GM04503 (cell line): ENCODE measurements at regions not wholly inside any gene's neighbourhood (a gene's known extent, or its start where the extent isn't known, plus 50 kb on each side); places are given as distances from the start of the nearest gene placed in this dataset.

Experiments
- DNase-seq: peaks from one replicate; pipeline ENCODE4 v3.0.0-alpha.2; 2012; ENCODE audit warnings: low read depth

GRCh38 chrX:99717716-99718115, 692.4 kb downstream of the PCDH19 start:
- no peak for DNase-seq

- DNase-seq = no peak
These were observed 704.4 kb downstream of the PCDH19 start for GRCh38 chrX:99705701-99706100.

- no peak for DNase-seq
These were observed 706.6 kb downstream of the PCDH19 start for GRCh38 chrX:99703473-99703872.

GRCh38 chrX:99698451-99698850, 711.6 kb downstream of the PCDH19 start:
- no peak for DNase-seq

- no peak for DNase-seq
These were observed 746.9 kb downstream of the PCDH19 start for GRCh38 chrX:99663136-99663535.

GRCh38 chrX:99654188-99654587, 755.9 kb downstream of the PCDH19 start:
- no peak for DNase-seq

- no peak for DNase-seq
These were observed 756.7 kb downstream of the PCDH19 start for GRCh38 chrX:99653352-99653751.

GRCh38 chrX:99613041-99613440, 797.0 kb downstream of the PCDH19 start:
- no peak for DNase-seq

GRCh38 chrX:99603091-99603814, 806.8 kb downstream of the PCDH19 start:
- DNase-seq = no peak

- DNase-seq = no peak
These were observed 808.0 kb downstream of the PCDH19 start for GRCh38 chrX:99602107-99602506.

GRCh38 chrX:99588936-99589335, 821.1 kb downstream of the PCDH19 start:
- no peak for DNase-seq

- DNase-seq = no peak
These were observed 837.4 kb downstream of the PCDH19 start for GRCh38 chrX:99572711-99573110.

GRCh38 chrX:99549381-99549780, 860.7 kb downstream of the PCDH19 start:
- no peak for DNase-seq

GRCh38 chrX:99522450-99522849, 887.6 kb downstream of the PCDH19 start:
- DNase-seq = no peak

GRCh38 chrX:99507768-99508167, 902.3 kb downstream of the PCDH19 start:
- DNase-seq = no peak

GRCh38 chrX:99495453-99495852, 914.6 kb downstream of the PCDH19 start:
- DNase-seq = no peak

- DNase-seq = no peak
These were observed 915.4 kb downstream of the PCDH19 start for GRCh38 chrX:99494668-99495067.

- no peak for DNase-seq
These were observed 929.3 kb downstream of the PCDH19 start for GRCh38 chrX:99480728-99481127.

- no peak for DNase-seq
These were observed 940.6 kb downstream of the PCDH19 start for GRCh38 chrX:99469439-99469838.

- DNase-seq = no peak
These were observed 941.1 kb downstream of the PCDH19 start for GRCh38 chrX:99468993-99469392.

GRCh38 chrX:99461223-99461622, 948.9 kb downstream of the PCDH19 start:
- no peak for DNase-seq

- no peak for DNase-seq
These were observed 964.7 kb downstream of the PCDH19 start for GRCh38 chrX:99445336-99445735.

- DNase-seq = no peak
These were observed 988.3 kb downstream of the PCDH19 start for GRCh38 chrX:99421796-99422195.

- DNase-seq = no peak
These were observed 994.6 kb downstream of the PCDH19 start for GRCh38 chrX:99415470-99415869.
